Mammary epithelial cell (primary cell): ENCODE measurements at regions not wholly inside any gene's neighbourhood (a gene's known extent, or its start where the extent isn't known, plus 50 kb on each side); places are given as distances from the start of the nearest gene placed in this dataset.
"Not testable (repeated sequence)": the region's sequence is repeated elsewhere in the genome, so short reads cannot be mapped to it uniquely, and the experiment has no call there.

Experiments
- CTCF ChIP-seq, 2 donors: IDR thresholded peaks in 1 of 2; conservative IDR thresholded peaks in 1 of 2; 2 replicates each; pipeline ENCODE4 v1.5.1; 2011 to 2012; ENCODE audit warnings: inconsistent platforms in 2 of 2, low read length in 2 of 2, mild to moderate bottlenecking in 2 of 2, control low read depth in 1 of 2, low read depth in 1 of 2; ENCODE audit not compliant: insufficient read depth in 1 of 2; ENCODE audit errors: extremely low read depth in 1 of 2
- EZH2 ChIP-seq: IDR thresholded peaks from 2 replicates; pipeline ENCODE4 v1.6.1; 2012; ENCODE audit warnings: low read length, inconsistent platforms, borderline replicate concordance

- TF ChIP-seq EZH2; CTCF (conservative IDR thresholded peaks at IDR 0.05 in 1 of 2, IDR thresholded peaks at IDR 0.05 in 1 of 2; ENCODE audit: extremely low read depth in 1 of 2, insufficient read depth in 1 of 2, low read depth in 1 of 2, low read length in 2 of 2): not testable (repeated sequence)
Measured at GRCh38 chr4:27696257-27696656, 835.6 kb downstream of the STIM2 start.
